Keratinocyte (primary cell): ENCODE measurements at regions not wholly inside any gene's neighbourhood (a gene's known extent, or its start where the extent isn't known, plus 50 kb on each side); places are given as distances from the start of the nearest gene placed in this dataset.

Source experiments
- CTCF ChIP-seq, 3 experiments: IDR thresholded peaks in 1 of 3; conservative IDR thresholded peaks in 1 of 3; optimal IDR thresholded peaks in 1 of 3; 2 replicates in 2 of 3; 3 replicates in 1 of 3; pipeline versions ENCODE3 to v1.5.1; 2011; ENCODE audit warnings: low read length in 3 of 3, mild to moderate bottlenecking in 3 of 3, moderate library complexity in 2 of 3, control low read depth in 1 of 3, inconsistent platforms in 1 of 3; ENCODE audit not compliant: insufficient read depth in 2 of 3; ENCODE audit errors: extremely low read depth in 1 of 3
- EZH2 ChIP-seq: IDR thresholded peaks from one replicate; pipeline ENCODE4 v1.6.1; 2012; ENCODE audit warnings: inconsistent platforms, mild to moderate bottlenecking, low read length, moderate library complexity

GRCh38 chr15:38879909-38880471 is 315.4 kb upstream of the RASGRP1 start:
- no peak for TF ChIP-seq EZH2
- TF ChIP-seq CTCF (optimal IDR thresholded peaks at IDR 0.05 in 1 of 3, IDR thresholded peaks at IDR 0.05 in 1 of 3, conservative IDR thresholded peaks at IDR 0.05 in 1 of 3; ENCODE audit: extremely low read depth in 1 of 3, insufficient read depth in 2 of 3, low read length in 3 of 3), result no peak
